BE2C (cell line): ENCODE measurements at regions not wholly inside any gene's neighbourhood (a gene's known extent, or its start where the extent isn't known, plus 50 kb on each side); places are given as distances from the start of the nearest gene placed in this dataset.

ENCODE experiments used
- DNase-seq: peaks from one replicate; pipeline ENCODE4 v3.0.0-alpha.2; 2020
- H3K27me3 ChIP-seq: fragments of 250-450 bp; sonication (Bioruptor Pico); 2 replicates; pipeline ENCODE4 v1.5.1; 2020; ENCODE audit warnings: mild to moderate bottlenecking
- H3K36me3 ChIP-seq: fragments of 250-450 bp; sonication (Bioruptor Pico); 2 replicates; pipeline ENCODE4 v1.5.1; 2020; ENCODE audit warnings: mild to moderate bottlenecking
- H3K4me1 ChIP-seq: fragments of 250-450 bp; sonication (Bioruptor Pico); 2 replicates; pipeline ENCODE4 v1.5.1; 2020
- H3K4me3 ChIP-seq: 2 replicates; pipeline ENCODE4 v1.5.1; 2011; ENCODE audit warnings: low read depth, low read length
- H3K9me3 ChIP-seq: fragments of 250-450 bp; sonication (Bioruptor Pico); 2 replicates; pipeline ENCODE4 v1.5.1; 2020
- CTCF ChIP-seq: IDR thresholded peaks from 2 replicates; pipeline ENCODE4 v1.5.1; 2012; ENCODE audit warnings: mild to moderate bottlenecking, low read depth, low read length

- Histone ChIP-seq H3K27me3 (no peaks in the 10 kb centered on the region), H3K9me3 (no peaks in the 10 kb centered on the region; the same call in 1 of the 2 replicates), H3K4me1 (no peaks in the 10 kb centered on the region), H3K4me3 (no peak overlapping the region), H3K36me3 (no peaks in the 10 kb centered on the region)
- TF ChIP-seq CTCF = no peak
- no peak for DNase-seq
Measured at GRCh38 chr16:80294172-80294571, 246.6 kb upstream of the DYNLRB2 start.

GRCh38 chr16:80288616-80289015, 252.2 kb upstream of the DYNLRB2 start:
- no peak for DNase-seq
- no peak for TF ChIP-seq CTCF
- Histone ChIP-seq H3K4me3 (no peak overlapping the region), H3K4me1 (no peaks in the 10 kb centered on the region), H3K27me3 (no peaks in the 10 kb centered on the region), H3K9me3 (no peaks in the 10 kb centered on the region), H3K36me3 (no peaks in the 10 kb centered on the region)

GRCh38 chr16:80287674-80288073, 253.1 kb upstream of the DYNLRB2 start:
- DNase-seq = no peak
- Histone ChIP-seq H3K9me3 (no peaks in the 10 kb centered on the region), H3K27me3 (no peaks in the 10 kb centered on the region), H3K4me1 (no peaks in the 10 kb centered on the region), H3K36me3 (no peaks in the 10 kb centered on the region), H3K4me3 (no peak overlapping the region)
- no peak for TF ChIP-seq CTCF

GRCh38 chr16:80285104-80285503, 255.7 kb upstream of the DYNLRB2 start:
- no peaks in the 10 kb centered on the region for H3K27me3 ChIP-seq
- no peaks in the 10 kb centered on the region for H3K36me3 ChIP-seq
- DNase-seq = no peak
- H3K4me3 ChIP-seq = no peak overlapping the region
- TF ChIP-seq CTCF = no peak
- no peaks in the 10 kb centered on the region for H3K9me3 ChIP-seq
- no peaks in the 10 kb centered on the region for H3K4me1 ChIP-seq

- DNase-seq = no peak
- Histone ChIP-seq H3K27me3 (no peaks in the 10 kb centered on the region), H3K36me3 (no peaks in the 10 kb centered on the region), H3K9me3 (no peaks in the 10 kb centered on the region; the same call in 1 of the 2 replicates), H3K4me3 (no peak overlapping the region), H3K4me1 (no peaks in the 10 kb centered on the region)
- no peak for TF ChIP-seq CTCF
Measured at GRCh38 chr16:80283466-80284392, 257.1 kb upstream of the DYNLRB2 start.

- DNase-seq = no peak
- no peak overlapping the region for H3K4me3 ChIP-seq
- no peaks in the 10 kb centered on the region for H3K36me3 ChIP-seq
- H3K4me1 ChIP-seq = no peaks in the 10 kb centered on the region
- no peaks in the 10 kb centered on the region; the same call in 1 of the 2 replicates for H3K9me3 ChIP-seq
- H3K27me3 ChIP-seq = no peaks in the 10 kb centered on the region
- TF ChIP-seq CTCF = no peak
Measured at GRCh38 chr16:80280557-80280956, 260.2 kb upstream of the DYNLRB2 start.
